NCI-H187 (cell line): ENCODE measurements at regions not wholly inside any gene's neighbourhood (a gene's known extent, or its start where the extent isn't known, plus 50 kb on each side); places are given as distances from the start of the nearest gene placed in this dataset.
"Not testable (repeated sequence)": the region's sequence is repeated elsewhere in the genome, so short reads cannot be mapped to it uniquely, and the experiment has no call there.

Source experiments
- DNase-seq, 2 experiments: peaks; one replicate each; lab custom pipeline; 2025; lab: John Stamatoyannopoulos, UW

DNA sequence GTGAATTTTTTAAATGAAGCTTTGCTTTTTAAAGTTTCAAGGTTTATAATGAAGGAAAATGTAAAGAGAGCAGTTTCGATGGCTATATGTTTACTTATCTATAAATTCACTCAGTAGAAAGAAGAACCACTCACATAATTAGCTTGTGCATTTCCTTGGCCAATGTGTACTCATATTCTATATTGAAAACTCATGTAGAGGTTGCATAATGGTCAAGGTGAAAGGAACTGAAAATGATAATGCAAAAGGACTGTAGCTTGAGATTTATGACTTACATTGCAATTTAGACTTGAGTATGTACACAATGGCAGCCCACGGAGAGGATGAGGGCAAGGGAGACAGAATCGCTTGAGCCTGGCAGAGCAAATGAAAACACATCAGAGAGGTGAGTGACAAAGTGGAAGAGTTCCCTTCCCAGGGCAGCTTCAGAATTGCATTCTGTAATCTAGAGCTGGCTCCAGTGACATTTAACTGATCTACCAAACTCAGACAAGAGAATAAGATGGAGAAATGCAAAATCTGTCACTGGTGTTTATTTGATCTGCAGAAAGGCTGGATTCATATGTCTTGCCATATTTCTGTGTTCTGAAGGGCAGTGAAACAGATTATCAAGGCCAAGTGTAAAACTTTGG lies 191.8 kb downstream of the TMEM200A start:
- DNase-seq: peak; percentile 27 to 43

GRCh38 chr6:130558131-130558530 lies 192.3 kb downstream of the TMEM200A start:
- no peak for DNase-seq

- no peak for DNase-seq
These were observed 193.3 kb downstream of the TMEM200A start for GRCh38 chr6:130559166-130559565.

DNA sequence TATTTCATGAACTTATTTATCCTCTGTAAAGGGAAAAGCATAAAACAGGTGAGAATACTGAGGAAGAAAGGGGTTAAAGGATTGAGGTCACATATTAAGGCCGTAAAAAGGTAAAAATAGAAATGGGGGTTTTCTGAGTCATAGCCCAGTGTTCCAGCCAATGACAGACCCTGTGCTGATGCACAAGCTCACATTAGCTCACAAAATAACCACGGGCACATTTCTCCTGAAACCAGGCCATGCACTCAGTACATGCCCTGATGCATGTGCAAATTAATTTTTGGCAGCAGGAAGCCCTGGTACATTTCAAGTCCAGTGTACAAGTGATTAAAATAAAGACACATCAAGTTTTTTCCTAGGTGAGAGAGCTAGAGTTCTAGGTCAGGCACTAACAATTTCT lies 194.4 kb downstream of the TMEM200A start:
- DNase-seq: no peak

- not testable (repeated sequence) for DNase-seq
These were observed 195.3 kb downstream of the TMEM200A start for GRCh38 chr6:130561159-130561558.

- no peak for DNase-seq
These were observed 199.9 kb downstream of the TMEM200A start for GRCh38 chr6:130565696-130566095.

DNA sequence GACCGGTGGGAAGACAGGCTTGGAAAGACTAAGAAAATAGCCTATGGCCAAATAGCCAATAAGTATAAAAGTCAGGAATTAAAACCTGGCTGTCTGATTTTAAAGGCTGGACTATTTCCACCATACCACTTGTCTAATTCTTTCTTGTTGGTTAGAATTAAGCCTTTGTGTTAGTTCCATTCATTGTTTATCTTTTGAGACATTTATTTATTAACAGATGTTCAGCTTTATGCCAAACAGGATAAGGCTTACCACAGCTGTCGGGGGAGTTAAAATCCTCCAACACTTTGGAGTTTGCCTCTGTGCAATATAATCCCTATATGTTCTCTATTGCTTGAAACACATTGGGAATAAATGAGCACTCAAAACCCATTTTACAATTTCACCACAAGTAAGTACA lies 208.3 kb downstream of the TMEM200A start:
- DNase-seq: no peak

DNA sequence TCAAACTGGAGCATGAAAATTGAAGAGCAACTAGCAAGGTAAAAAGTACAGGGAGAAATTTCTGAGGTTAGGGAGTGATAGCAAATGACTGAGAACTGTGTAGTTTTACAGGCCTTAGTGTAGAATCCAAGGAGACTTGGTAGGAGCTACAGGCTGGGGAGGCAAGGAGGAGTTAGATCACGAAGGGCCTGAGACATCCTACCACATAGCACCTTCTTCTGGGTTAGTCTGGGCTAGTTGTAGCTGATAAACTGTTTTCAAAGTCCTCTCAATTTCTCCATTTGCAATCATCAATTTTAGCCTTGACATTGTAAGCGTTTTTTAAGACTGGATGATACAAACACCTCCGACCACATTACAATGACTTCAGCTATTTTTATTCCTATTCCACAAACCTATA lies 209.7 kb downstream of the TMEM200A start:
- DNase-seq: no peak

GRCh38 chr6:130575971-130576370 lies 210.2 kb downstream of the TMEM200A start:
- no peak for DNase-seq

DNA sequence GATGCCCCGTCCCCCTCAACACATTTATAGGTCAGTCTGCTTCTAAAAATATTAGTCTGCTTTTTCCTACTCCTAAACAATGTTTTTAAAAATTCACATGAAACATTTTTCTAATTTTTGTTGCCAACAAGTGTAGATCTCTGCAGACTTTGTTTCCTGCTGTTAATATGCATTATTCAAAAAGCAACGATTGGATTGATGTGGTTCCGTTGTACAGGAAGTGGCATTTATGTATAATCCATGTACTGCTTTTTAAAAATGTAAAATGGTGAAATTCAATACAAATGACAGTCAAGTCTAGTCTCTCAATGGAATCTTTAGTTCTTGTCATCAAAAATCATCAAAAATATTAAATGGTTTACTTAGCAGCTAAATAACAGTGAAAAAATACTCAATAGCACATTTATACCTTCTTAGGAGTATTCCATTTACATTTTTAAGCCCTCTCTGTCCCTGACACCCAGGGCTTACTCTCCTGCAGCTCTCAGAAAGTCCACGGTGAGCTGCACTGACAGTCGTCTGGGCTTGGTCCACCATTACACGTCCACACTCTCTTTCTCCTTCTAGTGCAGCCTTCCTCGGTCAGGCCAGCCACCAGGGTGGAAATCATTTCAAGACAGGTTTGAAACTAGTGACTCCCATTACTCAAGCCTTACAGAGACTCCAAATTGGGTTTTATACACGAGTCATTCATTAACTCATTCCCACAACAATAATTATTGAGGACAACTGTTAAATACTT lies 211.5 kb downstream of the TMEM200A start:
- DNase-seq: no peak

- no peak for DNase-seq
These were observed 212.9 kb downstream of the TMEM200A start for GRCh38 chr6:130578713-130579112.

- DNase-seq: no peak
These were observed 217.5 kb downstream of the TMEM200A start for GRCh38 chr6:130583268-130583667.

DNA sequence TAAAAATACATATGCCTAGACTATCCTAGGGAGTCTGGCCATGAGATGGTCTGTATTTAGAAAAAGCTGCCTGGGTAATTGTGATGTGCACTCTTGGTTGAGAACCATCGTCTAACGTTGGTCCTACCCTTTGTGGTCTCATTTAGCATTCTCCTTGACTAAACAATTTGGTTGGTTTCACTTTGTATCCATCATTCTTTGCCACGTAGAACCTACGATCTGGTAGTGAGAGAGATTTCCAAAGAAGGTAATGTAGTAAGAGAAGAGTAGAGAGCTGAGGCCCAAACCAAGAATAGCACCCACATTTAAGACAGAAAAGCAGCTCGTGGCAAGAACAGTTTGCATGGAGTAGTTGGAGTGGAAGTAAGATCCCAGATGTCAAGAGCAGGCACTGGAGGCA lies 219.8 kb downstream of the TMEM200A start:
- DNase-seq: no peak

GRCh38 chr6:130587778-130588520 lies 222.1 kb downstream of the TMEM200A start:
- DNase-seq: no peak

DNA sequence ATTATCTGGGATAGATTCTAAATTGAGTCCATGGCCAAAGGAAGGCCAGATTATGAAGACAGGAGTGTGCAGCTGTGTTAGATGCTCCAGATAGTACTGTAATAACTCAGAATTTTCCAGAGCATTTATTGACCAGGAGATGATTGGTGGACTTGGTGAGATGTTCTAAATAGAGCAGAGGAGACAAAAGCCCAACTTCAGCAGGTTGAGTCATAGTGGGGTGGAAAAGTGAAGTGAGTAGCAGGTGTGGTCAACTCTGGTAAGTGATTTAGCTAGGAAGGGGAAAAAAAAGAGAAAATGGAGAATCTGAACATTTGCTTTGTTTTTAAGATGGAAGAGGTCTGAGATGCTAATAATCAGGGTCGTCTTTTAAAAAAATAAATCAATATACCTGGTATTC lies 227.4 kb downstream of the TMEM200A start:
- no peak for DNase-seq

DNA sequence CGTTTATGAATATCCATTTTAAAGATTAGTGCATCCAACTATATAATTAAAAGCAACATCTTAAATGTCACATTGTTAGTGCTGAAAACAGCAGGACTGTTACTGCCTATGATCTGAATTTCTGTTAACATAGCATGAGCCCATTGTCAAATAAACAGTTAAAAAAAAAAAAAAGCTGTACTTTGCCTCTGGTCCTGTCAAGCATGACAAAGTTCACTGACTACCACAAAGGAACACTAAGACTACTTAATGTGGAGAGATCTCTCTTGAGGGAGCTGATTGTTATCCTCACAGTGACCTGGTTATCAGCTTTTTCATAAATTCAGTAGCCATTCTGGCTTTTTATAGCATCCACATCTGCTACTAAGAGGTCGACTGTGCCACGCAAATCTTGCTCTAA lies 228.1 kb downstream of the TMEM200A start:
- DNase-seq: no peak

DNA sequence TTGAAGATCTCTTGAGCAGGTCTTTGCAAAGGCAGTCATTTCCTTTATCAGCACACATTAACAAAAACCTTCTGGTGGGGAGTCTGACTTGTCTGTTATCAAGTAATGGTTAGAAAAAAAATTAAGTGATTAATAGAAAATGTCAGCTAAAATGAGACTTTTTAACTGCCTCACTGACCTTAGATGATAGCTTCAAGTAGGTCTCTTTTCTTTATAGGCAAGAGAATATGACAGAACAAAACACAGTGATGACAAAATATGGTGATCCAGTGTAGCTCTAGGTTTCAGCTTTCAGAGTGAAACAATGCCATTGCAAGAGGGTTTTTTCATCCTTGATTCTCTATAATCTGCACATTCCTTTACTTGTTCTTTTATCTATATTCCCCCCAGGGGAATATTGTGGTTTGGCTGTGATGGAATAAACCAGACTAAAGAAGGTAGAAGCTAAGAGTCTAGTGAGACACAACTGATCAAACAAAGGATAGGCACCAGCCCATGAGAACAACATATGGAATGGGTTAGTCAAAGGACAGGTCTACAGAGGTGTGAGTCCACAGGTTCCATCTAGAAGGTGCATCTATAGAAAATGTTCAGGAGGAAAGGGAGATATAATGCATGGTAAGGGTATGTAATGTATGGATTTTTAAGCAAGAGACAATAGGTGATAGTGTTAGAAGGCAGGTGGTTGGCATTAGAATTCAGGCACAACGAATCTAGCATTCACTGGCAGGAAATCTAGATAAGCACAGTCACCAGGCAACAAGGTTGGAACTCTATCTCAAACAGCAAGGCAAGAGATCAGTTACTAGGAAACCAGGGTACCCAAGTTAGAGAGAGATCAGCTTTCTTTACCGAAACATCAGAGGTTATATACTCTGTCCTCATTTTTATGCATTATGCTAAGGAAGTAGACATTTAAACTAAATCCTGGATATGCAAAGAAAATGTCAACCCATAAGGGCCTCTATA lies 228.9 kb upstream of the SMLR1 start:
- no peak for DNase-seq

DNA sequence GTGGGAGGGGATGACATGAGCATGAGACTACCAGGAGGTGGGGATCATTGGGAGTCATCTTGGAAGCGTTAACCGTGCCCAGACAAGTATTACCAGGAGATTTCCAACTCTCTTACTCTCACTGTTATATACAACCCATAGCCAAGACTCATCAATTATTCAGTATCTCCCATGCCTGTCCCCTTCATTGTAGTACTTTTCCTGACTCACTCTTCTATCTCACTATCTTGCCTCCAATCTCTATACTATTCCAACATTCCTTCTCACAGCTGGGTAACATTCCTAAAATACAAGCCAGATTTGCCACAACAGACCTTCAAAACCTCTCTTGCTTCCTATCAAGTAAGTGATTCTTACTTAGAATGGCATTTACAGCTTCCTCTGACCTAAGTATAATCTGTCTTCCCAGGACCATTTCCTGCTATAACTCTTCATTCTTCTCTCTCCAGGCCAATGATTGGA lies 226.3 kb upstream of the SMLR1 start:
- no peak for DNase-seq

GRCh38 chr6:130602151-130602770 lies 224.9 kb upstream of the SMLR1 start:
- no peak for DNase-seq

- no peak for DNase-seq
These were observed 223.8 kb upstream of the SMLR1 start for GRCh38 chr6:130603391-130603790.

GRCh38 chr6:130604841-130605399 lies 222.3 kb upstream of the SMLR1 start:
- no peak for DNase-seq
